Hepatocyte (in vitro differentiated cells): ENCODE measurements at regions not wholly inside any gene's neighbourhood (a gene's known extent, or its start where the extent isn't known, plus 50 kb on each side); places are given as distances from the start of the nearest gene placed in this dataset.

Experiments used
- DNase-seq: peaks from one replicate; pipeline ENCODE4 v3.0.0-alpha.2; 2016; ENCODE audit warnings: low spot score
- H2AFZ ChIP-seq: fragments of 200-600 bp; sonication (generic); 2 replicates; pipeline ENCODE4 v1.6.0; 2016; ENCODE audit warnings: antibody characterized with exemption, mild to moderate bottlenecking
- H3K27ac ChIP-seq: fragments of 200-600 bp; sonication (generic); 2 replicates; pipeline ENCODE4 v1.5.1; 2016; ENCODE audit warnings: mild to moderate bottlenecking
- H3K27me3 ChIP-seq: fragments of 200-600 bp; sonication (generic); 2 replicates; pipeline ENCODE4 v1.6.1; 2016
- H3K36me3 ChIP-seq: fragments of 200-600 bp; sonication (generic); replicated peaks from 2 replicates; pipeline ENCODE4 v1.5.1; 2016; ENCODE audit warnings: low read depth; ENCODE audit not compliant: insufficient read depth
- H3K4me1 ChIP-seq: fragments of 200-600 bp; sonication (generic); 2 replicates; pipeline ENCODE4 v1.5.1; 2016; ENCODE audit warnings: mild to moderate bottlenecking, moderate library complexity; ENCODE audit not compliant: insufficient read depth
- H3K4me2 ChIP-seq: fragments of 200-600 bp; sonication (generic); 2 replicates; pipeline ENCODE4 v1.6.0; 2016
- H3K4me3 ChIP-seq: fragments of 200-600 bp; sonication (generic); 2 replicates; pipeline ENCODE4 v1.5.1; 2016; ENCODE audit warnings: mild to moderate bottlenecking
- H3K79me2 ChIP-seq: fragments of 200-600 bp; sonication (generic); 2 replicates; pipeline ENCODE4 v1.6.0; 2017; ENCODE audit warnings: mild to moderate bottlenecking
- H3K9me2 ChIP-seq: fragments of 200-600 bp; sonication (generic); replicated peaks from 2 replicates; pipeline ENCODE4 v1.6.0; 2017; ENCODE audit warnings: mild to moderate bottlenecking; ENCODE audit not compliant: insufficient read depth
- H3K9me3 ChIP-seq: fragments of 200-600 bp; sonication (generic); 2 replicates; pipeline ENCODE4 v1.5.1; 2016; ENCODE audit warnings: low read depth, mild to moderate bottlenecking
- H4K20me1 ChIP-seq: fragments of 200-600 bp; sonication (generic); 2 replicates; pipeline ENCODE4 v1.6.0; 2016; ENCODE audit warnings: mild to moderate bottlenecking; ENCODE audit not compliant: insufficient read depth, poor library complexity, severe bottlenecking
- EZH2 ChIP-seq: fragments of 200-600 bp; sonication (generic); IDR thresholded peaks from 2 replicates; pipeline ENCODE4 v1.6.1; 2016; ENCODE audit warnings: antibody characterized with exemption, mild to moderate bottlenecking, borderline replicate concordance
- EZH2phosphoT487 ChIP-seq: fragments of 200-600 bp; sonication (generic); IDR thresholded peaks from one replicate; pipeline ENCODE4 v1.6.1; 2018; ENCODE audit warnings: antibody characterized with exemption, mild to moderate bottlenecking, low read depth, moderate library complexity; ENCODE audit not compliant: unreplicated experiment, severe bottlenecking
- WGBS: methylation state at CpG from one replicate; pipeline ENCODE4 v1.1.6; 2016; ENCODE audit warnings: low lambda C conversion rate; ENCODE audit errors: missing lambda C conversion rate; 5-methylcytosine and 5-hydroxymethylcytosine counted together
- TF ChIP-seq, protein P1 (sequence below): fragments of 200-600 bp; sonication (generic); IDR thresholded peaks from 2 replicates; pipeline ENCODE4 v1.5.1; 2016; ENCODE audit warnings: antibody characterized with exemption, mild to moderate bottlenecking; ENCODE audit not compliant: poor library complexity

DNA sequence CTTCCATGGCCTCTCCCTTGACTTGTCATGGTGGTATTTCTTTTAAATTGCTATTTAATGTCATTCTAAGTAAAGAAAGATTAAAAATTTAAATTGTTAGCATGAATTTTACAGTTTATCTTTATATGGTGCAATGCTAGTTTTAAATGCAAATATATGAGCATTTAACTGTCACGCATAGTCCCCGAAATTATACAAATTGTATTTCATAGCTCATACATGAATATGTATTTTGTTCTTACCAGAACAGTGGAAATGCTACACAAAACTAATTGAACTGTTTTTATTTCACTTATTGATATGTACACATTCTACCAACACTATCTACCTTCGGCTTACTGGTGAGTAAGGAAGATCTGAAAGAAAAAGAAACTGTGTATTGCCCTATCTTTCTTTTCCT lies 125.8 kb downstream of the CARTPT start:
- Histone ChIP-seq H3K9me2 (no peaks in the 10 kb centered on the region), H3K9me3 (no peaks in the 10 kb centered on the region), H3K27ac (no peak overlapping the region), H3K4me2 (no peak overlapping the region), H3K4me1 (no peaks in the 10 kb centered on the region), H3K36me3 (no peaks in the 10 kb centered on the region), H3K79me2 (no peaks in the 10 kb centered on the region), H2AFZ (no peak overlapping the region), H4K20me1 (no peaks in the 10 kb centered on the region), H3K4me3 (no peak overlapping the region), H3K27me3 (no peaks in the 10 kb centered on the region)
- TF ChIP-seq, protein P1, sequence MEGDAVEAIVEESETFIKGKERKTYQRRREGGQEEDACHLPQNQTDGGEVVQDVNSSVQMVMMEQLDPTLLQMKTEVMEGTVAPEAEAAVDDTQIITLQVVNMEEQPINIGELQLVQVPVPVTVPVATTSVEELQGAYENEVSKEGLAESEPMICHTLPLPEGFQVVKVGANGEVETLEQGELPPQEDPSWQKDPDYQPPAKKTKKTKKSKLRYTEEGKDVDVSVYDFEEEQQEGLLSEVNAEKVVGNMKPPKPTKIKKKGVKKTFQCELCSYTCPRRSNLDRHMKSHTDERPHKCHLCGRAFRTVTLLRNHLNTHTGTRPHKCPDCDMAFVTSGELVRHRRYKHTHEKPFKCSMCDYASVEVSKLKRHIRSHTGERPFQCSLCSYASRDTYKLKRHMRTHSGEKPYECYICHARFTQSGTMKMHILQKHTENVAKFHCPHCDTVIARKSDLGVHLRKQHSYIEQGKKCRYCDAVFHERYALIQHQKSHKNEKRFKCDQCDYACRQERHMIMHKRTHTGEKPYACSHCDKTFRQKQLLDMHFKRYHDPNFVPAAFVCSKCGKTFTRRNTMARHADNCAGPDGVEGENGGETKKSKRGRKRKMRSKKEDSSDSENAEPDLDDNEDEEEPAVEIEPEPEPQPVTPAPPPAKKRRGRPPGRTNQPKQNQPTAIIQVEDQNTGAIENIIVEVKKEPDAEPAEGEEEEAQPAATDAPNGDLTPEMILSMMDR, result no peak
- TF ChIP-seq EZH2phosphoT487 (no peak), EZH2 (no peak)
- 92% methylated on average over 3 of the region's 3 CpGs for WGBS
- no peak for DNase-seq

DNA sequence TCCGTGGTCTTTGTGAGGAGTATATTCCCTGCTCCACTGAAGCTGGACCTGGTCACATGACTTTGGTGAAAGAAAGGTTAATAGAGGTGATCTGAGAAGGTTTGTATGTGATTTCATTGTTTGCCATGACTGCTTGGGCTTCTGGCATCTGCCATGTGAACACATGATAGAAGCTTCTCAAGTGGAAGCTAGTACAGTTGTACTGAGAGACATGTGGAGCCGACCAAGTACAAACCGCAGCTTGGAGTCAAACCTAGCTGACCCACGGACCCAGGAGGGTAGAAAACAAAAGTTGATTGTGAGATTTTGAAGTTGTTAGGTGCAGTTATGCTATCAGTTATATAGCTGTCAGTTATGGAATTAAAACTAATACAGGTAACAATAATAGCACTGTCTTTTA lies 140.4 kb downstream of the CARTPT start:
- Histone ChIP-seq H4K20me1 (no peaks in the 10 kb centered on the region), H3K27ac (no peak overlapping the region), H3K4me1 (no peaks in the 10 kb centered on the region), H3K9me2 (no peaks in the 10 kb centered on the region), H3K36me3 (no peaks in the 10 kb centered on the region), H3K27me3 (no peaks in the 10 kb centered on the region), H3K4me3 (no peak overlapping the region), H3K9me3 (no peaks in the 10 kb centered on the region), H3K4me2 (no peak overlapping the region), H3K79me2 (no peaks in the 10 kb centered on the region), H2AFZ (no peak overlapping the region)
- 70% methylated on average over 4 of the region's 4 CpGs for WGBS
- TF ChIP-seq, protein P1, result no peak
- TF ChIP-seq EZH2 (no peak), EZH2phosphoT487 (no peak)
- DNase-seq, result no peak

DNA sequence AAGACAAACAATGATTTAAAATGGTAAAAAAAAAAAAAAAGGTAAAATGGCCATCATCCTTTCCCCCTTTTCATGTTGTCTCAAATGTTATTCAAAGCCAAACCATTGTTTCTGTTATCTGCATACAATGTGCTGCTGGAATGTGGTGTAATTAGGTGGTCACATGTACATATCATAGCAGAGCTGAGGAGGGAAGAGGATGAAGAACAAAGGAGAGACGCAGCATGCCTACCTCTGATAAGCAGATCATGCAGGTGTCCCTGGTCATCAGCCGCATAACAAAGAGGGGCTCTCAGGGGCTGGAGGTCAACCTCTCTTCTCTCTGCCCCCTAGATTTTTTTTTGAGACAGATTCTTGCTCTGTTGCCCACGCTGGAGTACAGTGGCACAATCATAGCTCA lies 141.0 kb downstream of the CARTPT start:
- Histone ChIP-seq H3K79me2 (no peaks in the 10 kb centered on the region), H3K27me3 (no peaks in the 10 kb centered on the region), H3K36me3 (no peaks in the 10 kb centered on the region), H3K4me3 (no peak overlapping the region), H3K4me2 (no peak overlapping the region), H2AFZ (no peak overlapping the region), H3K4me1 (no peaks in the 10 kb centered on the region), H3K9me2 (no peaks in the 10 kb centered on the region), H4K20me1 (no peaks in the 10 kb centered on the region), H3K27ac (no peak overlapping the region), H3K9me3 (no peaks in the 10 kb centered on the region)
- 80% methylated on average over 3 of the region's 3 CpGs for WGBS
- no peak for TF ChIP-seq EZH2
- TF ChIP-seq, protein P1, result no peak
- TF ChIP-seq EZH2phosphoT487, result no peak
- DNase-seq, result no peak

DNA sequence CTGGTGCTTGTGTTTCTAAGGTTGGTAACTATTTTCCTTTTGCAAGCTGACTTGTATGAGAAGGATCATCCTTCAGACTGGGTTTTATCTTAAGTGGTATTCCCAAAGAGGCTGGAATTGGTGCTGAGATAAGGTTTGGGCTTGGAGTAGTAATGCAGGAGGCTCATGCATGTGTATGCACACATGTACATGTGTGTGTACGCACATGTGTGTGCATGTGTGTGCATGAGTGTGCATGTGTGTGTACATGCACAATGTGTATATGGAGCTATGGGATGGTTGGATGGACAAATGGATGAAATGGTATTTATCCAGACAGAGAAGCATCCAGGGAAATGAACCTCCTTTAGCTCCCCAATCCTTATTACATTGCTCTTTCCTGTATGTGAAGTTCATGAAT lies 142.6 kb downstream of the CARTPT start:
- Histone ChIP-seq H3K9me3 (no peaks in the 10 kb centered on the region), H3K4me2 (no peak overlapping the region), H3K27me3 (no peaks in the 10 kb centered on the region), H3K4me3 (no peak overlapping the region), H3K4me1 (no peaks in the 10 kb centered on the region), H3K9me2 (no peaks in the 10 kb centered on the region), H3K36me3 (no peaks in the 10 kb centered on the region), H3K79me2 (no peaks in the 10 kb centered on the region), H2AFZ (no peak overlapping the region), H4K20me1 (no peaks in the 10 kb centered on the region), H3K27ac (no peak overlapping the region)
- TF ChIP-seq EZH2, result no peak
- TF ChIP-seq, protein P1, result no peak
- no peak for TF ChIP-seq EZH2phosphoT487
- 0% methylated on average over 1 of the region's 1 CpG for whole genome bisulfite sequencing
- DNase-seq, result no peak
